Cardiac fibroblast (primary cell): ENCODE measurements at regions not wholly inside any gene's neighbourhood (a gene's known extent, or its start where the extent isn't known, plus 50 kb on each side); places are given as distances from the start of the nearest gene placed in this dataset.
"Not testable (repeated sequence)": the region's sequence is repeated elsewhere in the genome, so short reads cannot be mapped to it uniquely, and the experiment has no call there.

Experiments
- DNase-seq, 2 donors: peaks; one replicate each; pipeline versions ENCODE4 v3.0.0 to v3.0.0-alpha.2; 2010; ENCODE audit warnings: low read depth in 2 of 2
- H3K4me3 ChIP-seq, 2 donors: replicated peaks in 1 of 2; 1 replicate in 1 of 2; 2 replicates in 1 of 2; pipeline ENCODE4 v1.5.1; 2011; ENCODE audit warnings: low read depth in 2 of 2, low read length in 2 of 2, mild to moderate bottlenecking in 2 of 2, moderate library complexity in 1 of 2
- TF ChIP-seq, protein P1 (sequence below): IDR thresholded peaks from one replicate; pipeline ENCODE4 v1.5.1; 2011; ENCODE audit warnings: low read depth, mild to moderate bottlenecking, low read length, inconsistent platforms

DNA sequence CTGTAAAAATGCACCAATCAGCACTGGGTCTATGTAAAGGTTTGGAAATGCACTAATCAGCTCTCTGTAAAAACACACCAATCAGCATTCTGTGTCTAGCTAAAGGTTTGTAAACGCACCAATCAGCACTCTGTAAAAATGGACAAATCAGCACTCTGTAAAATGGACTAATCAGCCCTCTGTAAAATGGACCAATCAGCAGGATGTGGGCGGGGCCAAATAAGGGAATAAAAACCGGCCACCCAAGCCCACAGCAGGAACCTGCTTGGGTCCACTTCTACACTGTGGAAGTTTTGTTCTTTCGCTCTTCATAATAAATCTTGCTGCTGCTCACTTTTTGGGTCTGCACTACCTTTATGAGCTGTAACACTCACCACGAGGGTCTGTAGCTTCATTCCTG lies 101.0 kb downstream of the SMC2 start:
- not testable (repeated sequence) for DNase-seq

DNA sequence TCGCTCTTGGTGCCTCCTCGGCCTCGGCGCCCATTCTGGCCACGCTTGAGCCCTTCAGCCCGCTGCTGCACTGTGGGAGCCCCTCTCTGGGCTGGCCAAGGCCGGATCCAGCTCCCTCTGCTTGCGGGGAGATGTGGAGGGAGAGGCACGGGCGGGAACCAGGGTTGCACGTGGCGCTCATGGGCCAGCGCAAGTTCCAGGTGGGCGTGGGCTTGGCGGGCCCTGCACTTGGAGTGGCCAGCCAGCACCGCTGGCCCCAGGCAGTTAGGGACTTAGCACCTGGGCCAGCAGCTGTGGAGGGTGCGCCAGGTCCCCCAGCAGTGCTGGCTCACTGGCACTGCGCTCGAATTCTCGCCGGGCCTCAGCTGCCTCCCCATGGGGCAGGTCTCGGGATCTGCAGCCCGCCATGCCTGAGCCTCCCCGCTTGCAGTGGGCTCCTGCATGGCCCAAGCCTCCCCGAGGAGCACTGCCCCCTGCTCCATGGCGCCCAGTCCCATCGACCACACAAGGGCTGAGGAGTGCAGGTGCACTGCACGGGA lies 106.4 kb downstream of the SMC2 start:
- no peak for DNase-seq
- TF ChIP-seq, protein P1, sequence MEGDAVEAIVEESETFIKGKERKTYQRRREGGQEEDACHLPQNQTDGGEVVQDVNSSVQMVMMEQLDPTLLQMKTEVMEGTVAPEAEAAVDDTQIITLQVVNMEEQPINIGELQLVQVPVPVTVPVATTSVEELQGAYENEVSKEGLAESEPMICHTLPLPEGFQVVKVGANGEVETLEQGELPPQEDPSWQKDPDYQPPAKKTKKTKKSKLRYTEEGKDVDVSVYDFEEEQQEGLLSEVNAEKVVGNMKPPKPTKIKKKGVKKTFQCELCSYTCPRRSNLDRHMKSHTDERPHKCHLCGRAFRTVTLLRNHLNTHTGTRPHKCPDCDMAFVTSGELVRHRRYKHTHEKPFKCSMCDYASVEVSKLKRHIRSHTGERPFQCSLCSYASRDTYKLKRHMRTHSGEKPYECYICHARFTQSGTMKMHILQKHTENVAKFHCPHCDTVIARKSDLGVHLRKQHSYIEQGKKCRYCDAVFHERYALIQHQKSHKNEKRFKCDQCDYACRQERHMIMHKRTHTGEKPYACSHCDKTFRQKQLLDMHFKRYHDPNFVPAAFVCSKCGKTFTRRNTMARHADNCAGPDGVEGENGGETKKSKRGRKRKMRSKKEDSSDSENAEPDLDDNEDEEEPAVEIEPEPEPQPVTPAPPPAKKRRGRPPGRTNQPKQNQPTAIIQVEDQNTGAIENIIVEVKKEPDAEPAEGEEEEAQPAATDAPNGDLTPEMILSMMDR = no peak

More for the DNA sequence above, 101.0 kb downstream of the SMC2 start:
- H3K4me3 ChIP-seq = not testable (repeated sequence)

DNA sequence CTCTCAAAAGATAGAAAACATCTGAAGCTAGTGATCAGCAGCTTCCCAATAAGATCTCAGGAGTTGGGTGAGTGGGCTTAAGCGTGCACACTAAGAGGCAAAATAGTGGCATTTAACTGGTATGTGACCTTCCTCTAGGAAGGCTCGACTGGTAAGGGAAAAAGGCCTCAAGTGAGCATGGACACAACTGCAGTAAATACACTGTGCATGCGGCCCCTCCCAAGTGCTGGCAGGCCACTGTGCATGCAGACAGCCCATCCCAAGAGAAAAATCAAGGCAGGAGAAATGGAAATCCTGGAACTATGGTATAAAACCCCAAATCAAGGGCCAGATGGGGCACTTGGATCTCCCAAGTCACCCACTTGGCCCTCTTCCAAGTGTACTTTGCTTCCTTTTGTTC lies 112.7 kb downstream of the SMC2 start:
- TF ChIP-seq, protein P1 = no peak
- no peak for DNase-seq
- no peak overlapping the region for H3K4me3 ChIP-seq

More for the DNA sequence above, 106.4 kb downstream of the SMC2 start:
- no peak overlapping the region for H3K4me3 ChIP-seq

DNA sequence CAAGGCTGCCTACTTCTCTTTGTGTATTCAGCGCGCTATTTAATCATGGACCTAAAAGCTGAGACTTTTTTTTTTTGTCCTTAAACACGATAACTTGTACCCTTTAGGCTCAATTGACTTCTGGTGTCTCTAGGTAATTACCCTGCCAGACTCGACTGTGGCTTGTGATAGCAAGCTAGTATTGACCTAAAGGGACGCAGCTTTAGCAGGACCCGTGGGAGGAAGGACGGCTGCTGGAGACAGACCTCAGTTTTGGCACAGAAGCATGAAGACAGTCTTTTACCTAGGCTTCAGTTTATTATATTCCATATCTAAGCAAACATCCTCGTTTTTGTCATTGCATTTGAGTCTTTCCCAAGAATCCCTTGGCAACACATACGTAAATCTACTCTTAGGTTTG lies 115.3 kb downstream of the SMC2 start:
- no peak for DNase-seq
- no peak overlapping the region for H3K4me3 ChIP-seq
- TF ChIP-seq, protein P1 = no peak

DNA sequence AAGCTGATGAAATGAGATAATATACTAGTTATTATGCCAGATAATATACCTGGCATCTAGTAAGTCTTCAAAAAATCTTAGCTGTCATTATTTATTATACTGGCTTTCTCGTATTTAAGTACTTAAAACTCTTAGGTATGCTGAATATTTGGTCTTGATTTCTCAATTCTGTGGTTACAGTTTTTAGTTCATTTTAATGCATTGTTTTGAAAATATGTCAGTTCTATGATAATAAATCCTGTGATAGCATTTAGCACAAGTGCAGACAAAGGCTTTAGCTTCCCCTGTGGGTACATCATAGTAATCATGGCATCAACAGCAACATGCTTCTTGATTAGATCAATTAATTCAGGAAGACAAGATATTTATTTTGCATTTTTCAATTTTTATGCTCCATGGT lies 133.0 kb downstream of the SMC2 start:
- TF ChIP-seq, protein P1 = no peak
- no peak overlapping the region for H3K4me3 ChIP-seq
- peak; percentile 22 to 67 for DNase-seq

DNA sequence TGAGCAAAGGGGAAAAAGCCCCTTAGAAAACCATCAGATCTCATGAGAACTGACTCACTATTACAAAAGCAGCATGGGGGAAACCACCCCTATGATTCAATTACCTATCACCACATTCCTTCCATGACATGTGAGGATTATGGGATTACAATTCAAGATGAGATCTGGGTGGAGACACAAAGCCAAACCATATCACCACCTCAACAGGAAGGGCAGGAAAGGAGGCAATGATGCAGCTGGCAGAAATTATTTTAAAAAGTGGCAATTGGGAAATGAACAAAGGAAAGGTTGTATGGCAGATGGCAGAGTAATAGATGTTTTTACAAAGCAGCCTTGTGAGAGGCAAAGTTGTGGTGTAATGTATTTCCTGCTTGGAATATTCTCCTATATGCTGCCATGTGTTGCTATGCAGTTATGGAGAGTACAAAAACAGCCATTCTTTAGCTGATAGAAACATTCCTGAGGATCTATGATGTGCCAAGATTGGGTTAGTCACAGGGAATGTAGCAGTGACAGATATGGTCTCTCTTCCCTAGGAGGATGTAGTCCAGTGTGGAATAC lies 138.8 kb downstream of the SMC2 start:
- TF ChIP-seq, protein P1 = no peak

DNA sequence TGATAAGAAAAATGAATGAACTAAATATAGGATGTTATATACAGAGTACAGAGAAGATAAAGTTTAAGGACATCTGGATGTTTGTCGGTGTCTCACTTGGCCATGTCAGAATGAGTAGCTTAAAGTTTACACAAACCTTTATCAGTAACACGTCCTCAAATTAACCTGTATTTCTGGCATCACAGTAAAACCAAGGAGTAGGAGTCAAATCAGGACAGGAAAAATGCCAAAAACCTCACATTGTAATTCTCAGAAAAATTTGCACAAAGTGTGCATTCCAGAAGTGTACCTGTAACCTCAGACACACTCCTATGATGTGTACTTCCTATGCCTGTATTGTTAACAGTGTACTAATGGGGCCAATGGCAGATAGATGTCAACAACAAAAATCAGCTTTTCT lies 139.3 kb downstream of the SMC2 start:
- no peak overlapping the region for H3K4me3 ChIP-seq
- TF ChIP-seq, protein P1 = no peak
- DNase-seq = no peak

More for the DNA sequence above, 138.8 kb downstream of the SMC2 start:
- DNase-seq = peak; percentile 73 to 96
- H3K4me3 ChIP-seq = no peak overlapping the region

DNA sequence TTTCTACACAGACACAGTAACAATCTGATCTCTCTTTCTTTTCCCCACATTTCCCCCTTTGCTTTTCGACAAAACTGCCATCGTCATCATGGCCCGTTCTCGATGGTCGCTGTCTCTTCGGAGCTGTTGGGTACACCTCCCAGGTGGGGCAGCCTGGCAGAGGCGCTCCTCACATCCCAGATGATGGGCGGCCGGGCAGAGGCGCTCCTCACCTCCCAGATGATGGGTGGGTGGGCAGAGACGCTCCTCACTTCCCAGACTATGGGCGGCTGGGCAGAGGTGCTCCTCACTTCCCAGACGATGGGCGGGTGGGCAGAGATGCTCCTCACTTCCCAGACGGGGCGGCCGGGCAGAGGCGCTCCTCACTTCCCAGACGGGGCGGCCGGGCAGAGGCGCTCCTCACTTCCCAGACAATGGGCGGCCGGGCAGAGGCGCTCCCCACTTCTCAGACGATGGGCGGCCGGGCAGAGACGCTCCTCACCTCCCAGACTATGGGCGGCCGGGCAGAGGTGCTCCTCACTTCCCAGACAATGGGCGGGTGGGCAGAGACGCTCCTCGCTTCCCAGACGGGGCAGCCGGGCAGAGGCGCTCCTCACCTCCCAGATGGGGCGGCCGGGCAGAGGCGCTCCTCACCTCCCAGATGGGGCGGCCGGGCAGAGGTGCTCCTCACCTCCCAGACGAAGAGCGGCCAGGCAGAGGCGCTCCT lies 140.7 kb downstream of the SMC2 start:
- DNase-seq, H3K4me3 ChIP-seq: not testable (repeated sequence)

DNA sequence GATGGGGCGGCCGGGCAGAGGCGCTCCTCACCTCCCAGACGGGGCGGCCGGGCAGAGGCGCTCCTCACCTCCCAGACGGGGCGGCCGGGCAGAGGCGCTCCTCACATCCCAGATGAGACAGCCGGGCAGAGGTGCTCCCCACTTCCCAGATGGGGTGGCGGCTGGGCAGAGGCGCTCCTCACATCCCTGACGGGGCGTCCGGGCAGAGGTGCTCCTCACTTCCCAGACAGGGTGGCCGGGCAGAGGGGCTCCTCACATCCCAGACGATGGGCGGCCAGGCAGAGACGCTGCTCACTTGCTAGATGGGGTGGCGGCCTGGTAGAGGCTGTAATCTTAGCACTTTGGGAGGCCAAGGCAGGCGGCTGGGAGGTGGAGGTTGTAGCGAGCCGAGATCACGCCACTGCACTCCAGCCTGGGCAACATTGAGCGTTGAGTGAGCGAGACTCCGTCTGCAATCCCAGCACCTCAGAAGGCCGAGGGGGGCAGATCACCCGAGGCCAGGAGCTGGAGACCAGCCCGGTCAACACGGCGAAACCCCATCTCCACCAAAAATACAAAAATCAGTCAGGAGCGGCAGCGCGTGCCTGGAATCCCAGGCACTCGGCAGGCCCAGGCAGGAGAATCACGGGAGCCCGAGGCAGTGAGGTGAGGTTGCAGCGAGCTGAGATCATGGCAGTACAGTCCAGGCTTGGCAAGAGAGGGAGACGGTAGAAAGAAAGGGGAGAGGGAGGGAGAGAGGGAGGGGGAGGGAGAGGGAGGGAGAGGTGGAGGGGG lies 141.4 kb downstream of the SMC2 start:
- not testable (repeated sequence) for H3K4me3 ChIP-seq, DNase-seq
